GM12878 (cell line): ENCODE measurements at regions not wholly inside any gene's neighbourhood (a gene's known extent, or its start where the extent isn't known, plus 50 kb on each side); places are given as distances from the start of the nearest gene placed in this dataset.

ENCODE experiments used
- ATAC-seq: fragments of 200-7000 bp; cut with Tn5 transposase; 3 replicates; pipeline ENCODE4 v1.9.1; 2020; ENCODE audit warnings: mild to moderate bottlenecking, moderate library complexity
- BruUV-seq: library from RNA; stranded (reverse); fragments of 400-500 nt; replicated peaks from 2 replicates; lab custom pipeline; 2021; lab: Mats Ljungman, UMichigan
- CTCF ChIA-PET: fragments of 300-600 bp; sonication (Branson Sonifier 250); formaldehyde crosslinking; extraction: SDS; loops from one replicate; lab custom pipeline; 2021; ENCODE audit warnings: inconsistent platforms; lab: Yijun Ruan, JAX
- POLR2A ChIA-PET: fragments of 350-600 bp; formaldehyde crosslinking; extraction: SDS; loops from one replicate; lab custom pipeline; 2021; ENCODE audit warnings: inconsistent platforms; lab: Charles Lee
- RAD21 ChIA-PET: fragments of 300-600 bp; sonication (Branson Sonifier 250); formaldehyde crosslinking; loops from one replicate; lab custom pipeline; 2023; ENCODE audit warnings: antibody characterized with exemption; ENCODE audit not compliant: unreplicated experiment; lab: Charles Lee
- SMC1A ChIA-PET: fragments of 300-600 bp; sonication (Branson Sonifier 250); formaldehyde crosslinking; loops from one replicate; lab custom pipeline; 2023; ENCODE audit not compliant: unreplicated experiment, uncharacterized antibody; lab: Charles Lee
- DNase-seq: peaks from one replicate; pipeline ENCODE4 v3.0.0-alpha.2; 2011; ENCODE audit warnings: low read depth, low spot score
- FAIRE-seq: peaks from 3 replicates; lab custom pipeline; 2011; peaks lifted over from hg19 to GRCh38; lab: Jason Lieb, UNC
- H2AFZ ChIP-seq: 2 replicates; pipeline ENCODE4 v1.6.0; 2011; ENCODE audit warnings: low read depth, low read length, control low read depth; ENCODE audit not compliant: control insufficient read depth
- H3K27ac ChIP-seq: 2 replicates; pipeline ENCODE4 v1.5.1; 2011; ENCODE audit warnings: control low read depth; ENCODE audit not compliant: control insufficient read depth, insufficient read depth
- H3K27me3 ChIP-seq, 2 experiments: replicated peaks in 1 of 2; 2 replicates each; pipeline versions ENCODE4 v1.6.0 to v1.6.1; 2011; ENCODE audit warnings: low read length in 1 of 2; ENCODE audit not compliant: control insufficient read depth in 2 of 2, insufficient read depth in 2 of 2
- H3K36me3 ChIP-seq, 2 experiments: 2 replicates each; pipeline ENCODE4 v1.5.1; 2011; ENCODE audit warnings: low read length in 1 of 2; ENCODE audit not compliant: control insufficient read depth in 2 of 2, insufficient read depth in 2 of 2
- H3K4me1 ChIP-seq: 2 replicates; pipeline ENCODE4 v1.6.1; 2011; ENCODE audit warnings: mild to moderate bottlenecking, low read length, moderate library complexity, mixed read lengths; ENCODE audit not compliant: control insufficient read depth, insufficient read depth
- H3K4me2 ChIP-seq: 2 replicates; pipeline ENCODE4 v1.6.0; 2011; ENCODE audit warnings: control low read depth; ENCODE audit not compliant: control insufficient read depth, insufficient read depth
- H3K4me3 ChIP-seq: fragments of 200-600 bp; sonication (generic); 2 replicates; pipeline ENCODE4 v1.5.1; 2016
- H3K79me2 ChIP-seq: 2 replicates; pipeline ENCODE4 v1.6.0; 2011; ENCODE audit warnings: low read length; ENCODE audit not compliant: control insufficient read depth, insufficient read depth
- H3K9ac ChIP-seq: 2 replicates; pipeline ENCODE4 v1.8.0; 2011; ENCODE audit warnings: low read length, control low read depth, mixed read lengths; ENCODE audit not compliant: control insufficient read depth, insufficient read depth
- H3K9me3 ChIP-seq: replicated peaks from 3 replicates; pipeline ENCODE4 v1.5.1; 2011; ENCODE audit warnings: mild to moderate bottlenecking, low read length; ENCODE audit not compliant: control insufficient read depth, insufficient read depth
- H4K20me1 ChIP-seq: 2 replicates; pipeline ENCODE4 v1.6.0; 2011; ENCODE audit not compliant: control insufficient read depth, insufficient read depth
- BMI1 ChIP-seq: fragments of 450-650 bp; IDR thresholded peaks from 2 replicates; pipeline ENCODE4 v1.6.1; 2016; ENCODE audit warnings: mild to moderate bottlenecking, moderate library complexity, borderline replicate concordance
- EED ChIP-seq: sonication (generic); IDR thresholded peaks from 2 replicates; pipeline ENCODE4 v1.6.1; 2016; ENCODE audit warnings: antibody characterized with exemption, low read depth
- ESRRA ChIP-seq: IDR thresholded peaks from 2 replicates; pipeline ENCODE4 v1.6.1; 2012; ENCODE audit warnings: mild to moderate bottlenecking, low read length, improper control_type of control experiment
- IKZF2 ChIP-seq, 2 experiments: fragments of 450-650 bp; IDR thresholded peaks; 2 replicates each; pipeline ENCODE4 v1.6.1; 2017; ENCODE audit warnings: mild to moderate bottlenecking in 2 of 2, moderate library complexity in 2 of 2
- MEF2A ChIP-seq: IDR thresholded peaks from 2 replicates; pipeline ENCODE4 v1.6.1; 2011; ENCODE audit warnings: low read depth, mild to moderate bottlenecking, low read length, moderate library complexity; ENCODE audit not compliant: insufficient read depth
- NR2C2 ChIP-seq: IDR thresholded peaks from 2 replicates; pipeline ENCODE4 v1.6.1; 2011; ENCODE audit warnings: borderline replicate concordance, low read depth; ENCODE audit not compliant: control insufficient read depth, insufficient read length
- NRF1 ChIP-seq: conservative IDR thresholded peaks from 2 replicates; pipeline ENCODE4 v1.6.1; 2011; ENCODE audit warnings: mild to moderate bottlenecking, low read depth, low read length, improper control_type of control experiment
- PML ChIP-seq: IDR thresholded peaks from 2 replicates; pipeline ENCODE4 v1.6.1; 2012; ENCODE audit warnings: low read length, inconsistent platforms
- RUNX3 ChIP-seq: IDR thresholded peaks from 2 replicates; pipeline ENCODE4 v1.6.1; 2012; ENCODE audit warnings: low read length, inconsistent platforms
- TAF1 ChIP-seq: IDR thresholded peaks from 2 replicates; pipeline ENCODE4 v1.6.1; 2011; ENCODE audit warnings: mild to moderate bottlenecking, low read depth, low read length, borderline replicate concordance
- TBL1XR1 ChIP-seq: IDR thresholded peaks from 2 replicates; pipeline ENCODE4 v1.6.1; 2012; ENCODE audit warnings: low read depth, low read length, improper control_type of control experiment
- ZBED1 ChIP-seq: IDR thresholded peaks from 2 replicates; pipeline ENCODE4 v1.6.1; 2016; ENCODE audit warnings: borderline replicate concordance
- ZNF274 ChIP-seq: IDR thresholded peaks from one replicate; pipeline ENCODE4 v1.8.0; 2011; ENCODE audit not compliant: insufficient read length, insufficient read depth
- WGBS: methylation state at CpG from one replicate; pipeline ENCODE4 v1.1.6; 2016; ENCODE audit warnings: low lambda C conversion rate; ENCODE audit not compliant: insufficient replicate concordance, insufficient coverage; ENCODE audit errors: missing lambda C conversion rate; 5-methylcytosine and 5-hydroxymethylcytosine counted together
- in situ Hi-C: fragments of 300-500 bp; cut with MboI; formaldehyde crosslinking; loops from 9 replicates; pipeline ENCODE4 v1.14.3; 2018; ENCODE audit warnings: mixed read lengths
- intact Hi-C: fragments of 100-400 bp; cut with micrococcal nuclease; formaldehyde crosslinking; loops from one replicate; pipeline ENCODE4 v1.14.2; 2022; ENCODE audit not compliant: unreplicated experiment
- TF ChIP-seq, protein P1 (sequence below): fragments of 450-650 bp; formaldehyde crosslinking; IDR thresholded peaks from 2 replicates; pipeline ENCODE4 v1.5.0; 2022; ENCODE audit warnings: mild to moderate bottlenecking, missing genetic modification characterization
- TF ChIP-seq, protein P2 (sequence below): IDR thresholded peaks from 2 replicates; pipeline ENCODE4 v1.6.1; 2012; ENCODE audit warnings: improper control_type of control experiment, low read depth, low read length; ENCODE audit not compliant: insufficient replicate concordance
- TF ChIP-seq, protein P3 (sequence below): fragments of 450-650 bp; IDR thresholded peaks from 2 replicates; pipeline ENCODE4 v1.6.1; 2014; ENCODE audit warnings: mild to moderate bottlenecking

DNA sequence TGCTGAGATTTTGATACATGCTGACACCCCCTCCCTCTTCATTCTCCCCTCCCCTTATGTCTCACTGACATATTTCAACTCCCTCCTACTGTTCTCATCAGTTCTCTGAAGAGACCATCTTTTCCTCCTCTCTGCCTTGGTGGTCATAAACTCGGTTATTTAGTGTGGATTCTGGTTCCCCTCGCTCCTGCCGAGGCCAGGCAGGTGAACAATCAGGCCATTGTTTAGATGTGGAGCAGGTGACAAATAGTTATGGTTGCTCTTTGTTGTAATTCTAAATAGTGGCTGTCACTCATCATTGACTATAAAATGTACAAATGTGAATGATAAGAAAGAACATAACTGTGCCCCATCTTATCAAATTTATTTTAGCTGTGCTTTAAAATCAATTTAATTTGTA lies 324.6 kb downstream of the BCOR start:
- Histone ChIP-seq H2AFZ (no peak overlapping the region), H3K79me2 (no peaks in the 10 kb centered on the region), H3K4me1 (0 out of 2 replicates have a peak, but pooled peaks cover 7% of the 10 kb centered on the region), H3K9ac (no peak overlapping the region), H3K27me3 (no peaks in the 10 kb centered on the region; a peak in 2 of 4 replicates), H3K4me3 (no peak overlapping the region), H3K27ac (no peak overlapping the region), H3K9me3 (no peaks in the 10 kb centered on the region; the same call in 2 of the 3 replicates), H3K4me2 (no peak overlapping the region), H3K36me3 (no peaks in the 10 kb centered on the region), H4K20me1 (no peaks in the 10 kb centered on the region)
- no TSS peak for BruUV-seq
- DNase-seq, result no peak
- RAD21 ChIA-PET, result no interaction called here
- 14% methylated on average over 3 of the region's 3 CpGs for WGBS
- in situ Hi-C loops (no loop called here), intact Hi-C loops (no loop called here)
- SMC1A ChIA-PET, result no interaction called here
- FAIRE-seq, result no peak
- TF ChIP-seq TAF1 (no peak), ZBED1 (no peak), BMI1 (no peak), ZNF274 (no peak), EED (no peak), NRF1 (no peak), RUNX3 (no peak), ESRRA (no peak), TBL1XR1 (no peak), PML (no peak), MEF2A (no peak), IKZF2 (IDR thresholded peaks at IDR 0.05) (no peak), NR2C2 (no peak)
- TF ChIP-seq, protein P1, sequence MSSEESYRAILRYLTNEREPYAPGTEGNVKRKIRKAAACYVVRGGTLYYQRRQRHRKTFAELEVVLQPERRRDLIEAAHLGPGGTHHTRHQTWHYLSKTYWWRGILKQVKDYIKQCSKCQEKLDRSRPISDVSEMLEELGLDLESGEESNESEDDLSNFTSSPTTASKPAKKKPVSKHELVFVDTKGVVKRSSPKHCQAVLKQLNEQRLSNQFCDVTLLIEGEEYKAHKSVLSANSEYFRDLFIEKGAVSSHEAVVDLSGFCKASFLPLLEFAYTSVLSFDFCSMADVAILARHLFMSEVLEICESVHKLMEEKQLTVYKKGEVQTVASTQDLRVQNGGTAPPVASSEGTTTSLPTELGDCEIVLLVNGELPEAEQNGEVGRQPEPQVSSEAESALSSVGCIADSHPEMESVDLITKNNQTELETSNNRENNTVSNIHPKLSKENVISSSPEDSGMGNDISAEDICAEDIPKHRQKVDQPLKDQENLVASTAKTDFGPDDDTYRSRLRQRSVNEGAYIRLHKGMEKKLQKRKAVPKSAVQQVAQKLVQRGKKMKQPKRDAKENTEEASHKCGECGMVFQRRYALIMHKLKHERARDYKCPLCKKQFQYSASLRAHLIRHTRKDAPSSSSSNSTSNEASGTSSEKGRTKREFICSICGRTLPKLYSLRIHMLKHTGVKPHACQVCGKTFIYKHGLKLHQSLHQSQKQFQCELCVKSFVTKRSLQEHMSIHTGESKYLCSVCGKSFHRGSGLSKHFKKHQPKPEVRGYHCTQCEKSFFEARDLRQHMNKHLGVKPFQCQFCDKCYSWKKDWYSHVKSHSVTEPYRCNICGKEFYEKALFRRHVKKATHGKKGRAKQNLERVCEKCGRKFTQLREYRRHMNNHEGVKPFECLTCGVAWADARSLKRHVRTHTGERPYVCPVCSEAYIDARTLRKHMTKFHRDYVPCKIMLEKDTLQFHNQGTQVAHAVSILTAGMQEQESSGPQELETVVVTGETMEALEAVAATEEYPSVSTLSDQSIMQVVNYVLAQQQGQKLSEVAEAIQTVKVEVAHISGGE (CRISPR knock-in tag), result no peak
- TF ChIP-seq, protein P2, sequence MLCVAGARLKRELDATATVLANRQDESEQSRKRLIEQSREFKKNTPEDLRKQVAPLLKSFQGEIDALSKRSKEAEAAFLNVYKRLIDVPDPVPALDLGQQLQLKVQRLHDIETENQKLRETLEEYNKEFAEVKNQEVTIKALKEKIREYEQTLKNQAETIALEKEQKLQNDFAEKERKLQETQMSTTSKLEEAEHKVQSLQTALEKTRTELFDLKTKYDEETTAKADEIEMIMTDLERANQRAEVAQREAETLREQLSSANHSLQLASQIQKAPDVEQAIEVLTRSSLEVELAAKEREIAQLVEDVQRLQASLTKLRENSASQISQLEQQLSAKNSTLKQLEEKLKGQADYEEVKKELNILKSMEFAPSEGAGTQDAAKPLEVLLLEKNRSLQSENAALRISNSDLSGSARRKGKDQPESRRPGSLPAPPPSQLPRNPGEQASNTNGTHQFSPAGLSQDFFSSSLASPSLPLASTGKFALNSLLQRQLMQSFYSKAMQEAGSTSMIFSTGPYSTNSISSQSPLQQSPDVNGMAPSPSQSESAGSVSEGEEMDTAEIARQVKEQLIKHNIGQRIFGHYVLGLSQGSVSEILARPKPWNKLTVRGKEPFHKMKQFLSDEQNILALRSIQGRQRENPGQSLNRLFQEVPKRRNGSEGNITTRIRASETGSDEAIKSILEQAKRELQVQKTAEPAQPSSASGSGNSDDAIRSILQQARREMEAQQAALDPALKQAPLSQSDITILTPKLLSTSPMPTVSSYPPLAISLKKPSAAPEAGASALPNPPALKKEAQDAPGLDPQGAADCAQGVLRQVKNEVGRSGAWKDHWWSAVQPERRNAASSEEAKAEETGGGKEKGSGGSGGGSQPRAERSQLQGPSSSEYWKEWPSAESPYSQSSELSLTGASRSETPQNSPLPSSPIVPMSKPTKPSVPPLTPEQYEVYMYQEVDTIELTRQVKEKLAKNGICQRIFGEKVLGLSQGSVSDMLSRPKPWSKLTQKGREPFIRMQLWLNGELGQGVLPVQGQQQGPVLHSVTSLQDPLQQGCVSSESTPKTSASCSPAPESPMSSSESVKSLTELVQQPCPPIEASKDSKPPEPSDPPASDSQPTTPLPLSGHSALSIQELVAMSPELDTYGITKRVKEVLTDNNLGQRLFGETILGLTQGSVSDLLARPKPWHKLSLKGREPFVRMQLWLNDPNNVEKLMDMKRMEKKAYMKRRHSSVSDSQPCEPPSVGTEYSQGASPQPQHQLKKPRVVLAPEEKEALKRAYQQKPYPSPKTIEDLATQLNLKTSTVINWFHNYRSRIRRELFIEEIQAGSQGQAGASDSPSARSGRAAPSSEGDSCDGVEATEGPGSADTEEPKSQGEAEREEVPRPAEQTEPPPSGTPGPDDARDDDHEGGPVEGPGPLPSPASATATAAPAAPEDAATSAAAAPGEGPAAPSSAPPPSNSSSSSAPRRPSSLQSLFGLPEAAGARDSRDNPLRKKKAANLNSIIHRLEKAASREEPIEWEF, result no peak
- TF ChIP-seq, protein P3, sequence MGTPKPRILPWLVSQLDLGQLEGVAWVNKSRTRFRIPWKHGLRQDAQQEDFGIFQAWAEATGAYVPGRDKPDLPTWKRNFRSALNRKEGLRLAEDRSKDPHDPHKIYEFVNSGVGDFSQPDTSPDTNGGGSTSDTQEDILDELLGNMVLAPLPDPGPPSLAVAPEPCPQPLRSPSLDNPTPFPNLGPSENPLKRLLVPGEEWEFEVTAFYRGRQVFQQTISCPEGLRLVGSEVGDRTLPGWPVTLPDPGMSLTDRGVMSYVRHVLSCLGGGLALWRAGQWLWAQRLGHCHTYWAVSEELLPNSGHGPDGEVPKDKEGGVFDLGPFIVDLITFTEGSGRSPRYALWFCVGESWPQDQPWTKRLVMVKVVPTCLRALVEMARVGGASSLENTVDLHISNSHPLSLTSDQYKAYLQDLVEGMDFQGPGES, result no peak
- POLR2A ChIA-PET, result no interaction called here
- CTCF ChIA-PET, result no interaction called here
- ATAC-seq, result no peak
